Left ventricle myocardium superior (tissue), 1 donor: ENCODE measurements at regions not wholly inside any gene's neighbourhood (a gene's known extent, or its start where the extent isn't known, plus 50 kb on each side); places are given as distances from the start of the nearest gene placed in this dataset.

Experiments
- ATAC-seq: fragments of 200-7000 bp; cut with Tn5 transposase; one replicate; pipeline ENCODE4 v1.9.1; 2020; ENCODE audit warnings: mild to moderate bottlenecking, moderate library complexity
- DNase-seq: peaks from one replicate; pipeline ENCODE4 v3.0.0-alpha.2; 2020
- intact Hi-C: fragments of 100-400 bp; cut with micrococcal nuclease; formaldehyde crosslinking; loops from one replicate; pipeline ENCODE4 v1.11.0; 2022
- donor health status: DM: no; HTN: yes; CAD: no; lungs with severe emphysema.

- ATAC-seq (no peak), DNase-seq (no peak)
- intact Hi-C loops = no loop called here
Measured at GRCh38 chr4:45985038-45985437, 138.8 kb downstream of the GABRG1 start.

GRCh38 chr4:45971108-45971507, 152.7 kb downstream of the GABRG1 start:
- intact Hi-C loops = no loop called here
- DNase-seq (no peak), ATAC-seq (no peak)

GRCh38 chr4:45957353-45957752, 166.5 kb downstream of the GABRG1 start:
- ATAC-seq = no peak

GRCh38 chr4:45954276-45954675, 169.6 kb downstream of the GABRG1 start:
- intact Hi-C loops = no loop called here
- no peak for ATAC-seq
- DNase-seq = no peak

More at GRCh38 chr4:45957353-45957752, 166.5 kb downstream of the GABRG1 start:
- intact Hi-C loops = no loop called here
- DNase-seq = no peak

- ATAC-seq (no peak), DNase-seq (no peak)
- intact Hi-C loops = no loop called here
Measured at GRCh38 chr4:45951153-45951552, 172.7 kb downstream of the GABRG1 start.

GRCh38 chr4:45946699-45947098, 177.2 kb downstream of the GABRG1 start:
- DNase-seq = no peak
- ATAC-seq = no peak
- intact Hi-C loops = no loop called here

- intact Hi-C loops = no loop called here
- no peak for ATAC-seq
- DNase-seq = no peak
Measured at GRCh38 chr4:45944000-45944399, 179.9 kb downstream of the GABRG1 start.

GRCh38 chr4:45939056-45939455, 184.8 kb downstream of the GABRG1 start:
- no peak for DNase-seq
- intact Hi-C loops = no loop called here
- no peak for ATAC-seq

GRCh38 chr4:45931154-45931553, 192.7 kb downstream of the GABRG1 start:
- ATAC-seq (no peak), DNase-seq (no peak)
- intact Hi-C loops = no loop called here

- ATAC-seq = no peak
- no peak for DNase-seq
- intact Hi-C loops = no loop called here
Measured at GRCh38 chr4:45927641-45928040, 196.2 kb downstream of the GABRG1 start.

GRCh38 chr4:45925809-45926208, 198.0 kb downstream of the GABRG1 start:
- intact Hi-C loops = no loop called here
- no peak for DNase-seq
- no peak for ATAC-seq

GRCh38 chr4:45920861-45921260, 203.0 kb downstream of the GABRG1 start:
- intact Hi-C loops = no loop called here
- ATAC-seq (no peak), DNase-seq (no peak)

- DNase-seq = no peak
- intact Hi-C loops = no loop called here
- no peak for ATAC-seq
Measured at GRCh38 chr4:45910511-45910910, 213.3 kb downstream of the GABRG1 start.

GRCh38 chr4:45897946-45898585, 225.8 kb downstream of the GABRG1 start:
- DNase-seq = no peak
- no peak for ATAC-seq
- intact Hi-C loops = no loop called here

GRCh38 chr4:45883421-45883820, 240.4 kb downstream of the GABRG1 start:
- DNase-seq (no peak), ATAC-seq (no peak)
- intact Hi-C loops = no loop called here

GRCh38 chr4:45876235-45876890, 247.5 kb downstream of the GABRG1 start:
- intact Hi-C loops = no loop called here
- no peak for ATAC-seq
- no peak for DNase-seq

- ATAC-seq (no peak), DNase-seq (no peak)
- intact Hi-C loops = no loop called here
Measured at GRCh38 chr4:45869184-45869583, 254.7 kb downstream of the GABRG1 start.

- intact Hi-C loops = no loop called here
- no peak for ATAC-seq
Measured at GRCh38 chr4:45865781-45866180, 258.1 kb downstream of the GABRG1 start.

GRCh38 chr4:45855857-45856256, 268.0 kb downstream of the GABRG1 start:
- intact Hi-C loops = no loop called here
- DNase-seq (no peak), ATAC-seq (no peak)

More at GRCh38 chr4:45865781-45866180, 258.1 kb downstream of the GABRG1 start:
- DNase-seq = no peak

GRCh38 chr4:45846016-45846415, 277.8 kb downstream of the GABRG1 start:
- DNase-seq (no peak), ATAC-seq (no peak)
- intact Hi-C loops = no loop called here

- ATAC-seq (no peak), DNase-seq (no peak)
- intact Hi-C loops = no loop called here
Measured at GRCh38 chr4:45841791-45842190, 282.1 kb downstream of the GABRG1 start.
